Cardiac fibroblast (primary cell): ENCODE measurements at regions not wholly inside any gene's neighbourhood (a gene's known extent, or its start where the extent isn't known, plus 50 kb on each side); places are given as distances from the start of the nearest gene placed in this dataset.
A peak's percentile ranks its signal among the peaks of the same experiment; 100 is the strongest.

Experiments used
- DNase-seq, 2 donors: peaks; one replicate each; pipeline versions ENCODE4 v3.0.0 to v3.0.0-alpha.2; 2010; ENCODE audit warnings: low read depth in 2 of 2
- H3K4me3 ChIP-seq, 2 donors: replicated peaks in 1 of 2; 1 replicate in 1 of 2; 2 replicates in 1 of 2; pipeline ENCODE4 v1.5.1; 2011; ENCODE audit warnings: low read depth in 2 of 2, low read length in 2 of 2, mild to moderate bottlenecking in 2 of 2, moderate library complexity in 1 of 2
- CTCF ChIP-seq: IDR thresholded peaks from one replicate; pipeline ENCODE4 v1.5.1; 2011; ENCODE audit warnings: low read depth, mild to moderate bottlenecking, low read length, inconsistent platforms

DNA sequence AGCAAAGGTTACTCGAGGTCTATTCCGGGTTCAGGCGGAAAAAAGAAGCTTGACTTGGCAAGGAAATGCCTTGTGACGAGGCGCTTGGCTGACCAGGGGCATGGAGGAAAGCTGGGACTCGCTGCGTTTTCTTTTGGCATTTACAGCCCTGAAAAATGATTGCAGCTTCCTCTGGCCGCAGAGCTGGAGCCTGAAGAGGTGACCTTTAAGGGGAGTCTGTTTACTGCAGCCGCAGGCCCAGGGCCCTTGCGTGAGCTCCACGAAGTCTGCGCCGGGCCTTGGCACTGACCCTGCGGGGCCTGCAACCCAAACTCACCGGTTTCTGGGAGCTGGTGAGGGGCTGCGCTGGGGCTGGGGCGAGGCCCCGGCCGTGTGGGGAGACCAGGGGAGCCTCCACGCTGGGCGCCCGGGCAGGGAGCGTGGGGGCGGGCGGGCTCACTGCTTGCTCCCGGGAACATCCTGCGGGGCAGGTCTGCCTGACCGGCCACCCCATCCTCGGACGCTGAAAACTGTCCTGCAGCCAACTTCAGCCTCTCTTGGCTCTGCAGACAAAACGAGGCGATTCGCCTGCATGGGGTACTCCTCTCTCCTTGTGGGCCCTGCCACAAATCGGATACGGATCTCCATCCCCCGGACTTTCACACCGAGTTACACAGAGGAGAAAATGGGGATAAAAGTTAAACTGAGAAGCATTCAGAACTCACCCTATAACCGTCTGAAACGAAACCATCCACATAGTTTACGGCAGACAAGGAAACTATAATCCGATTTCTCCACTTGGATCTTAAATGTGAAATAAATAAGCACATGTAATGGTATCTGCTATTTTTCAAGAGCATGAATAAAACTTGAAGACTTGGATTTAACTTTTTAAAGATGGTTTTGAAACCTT lies 206.3 kb upstream of the FOXF1 start:
- no peak overlapping the region for H3K4me3 ChIP-seq
- TF ChIP-seq CTCF: no peak
- peak in 1 of 2 donors; percentile 17 for DNase-seq

GRCh38 chr16:86304868-86305267 lies 205.5 kb upstream of the FOXF1 start:
- no peak for DNase-seq
- no peak overlapping the region for H3K4me3 ChIP-seq
- TF ChIP-seq CTCF: no peak

GRCh38 chr16:86305440-86305839 lies 204.9 kb upstream of the FOXF1 start:
- no peak for TF ChIP-seq CTCF
- H3K4me3 ChIP-seq: no peak overlapping the region
- DNase-seq: no peak

DNA sequence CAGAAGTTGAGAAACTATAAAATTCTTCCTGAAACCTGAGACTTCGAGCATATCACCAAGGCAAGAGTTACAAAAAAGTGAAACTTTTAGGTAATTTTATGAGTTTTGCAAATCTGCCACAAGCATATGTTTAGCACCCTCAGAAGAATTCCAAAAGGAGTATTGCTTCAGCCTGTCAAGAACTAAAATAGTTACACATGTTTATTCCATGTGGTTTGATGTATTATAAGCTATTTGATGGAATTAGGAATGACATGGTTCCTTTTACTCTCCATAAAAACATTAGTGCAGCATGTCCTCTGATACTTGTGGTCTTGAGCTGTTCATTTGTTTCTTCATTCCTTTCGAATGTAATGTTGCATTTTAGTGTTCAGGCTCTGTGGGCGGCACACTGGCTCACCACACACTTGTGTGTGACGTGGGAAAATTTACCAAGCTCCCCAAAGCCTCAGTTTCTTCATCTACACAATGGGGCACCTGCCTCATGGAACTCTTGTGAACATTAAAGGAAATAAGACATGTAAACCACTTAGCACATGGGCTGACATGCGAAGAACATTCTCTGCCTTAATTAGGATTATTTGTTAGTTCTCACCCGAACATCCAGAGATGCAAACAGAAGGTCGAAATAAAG lies 204.2 kb upstream of the FOXF1 start:
- H3K4me3 ChIP-seq: no peak overlapping the region
- no peak for DNase-seq
- TF ChIP-seq CTCF: no peak

DNA sequence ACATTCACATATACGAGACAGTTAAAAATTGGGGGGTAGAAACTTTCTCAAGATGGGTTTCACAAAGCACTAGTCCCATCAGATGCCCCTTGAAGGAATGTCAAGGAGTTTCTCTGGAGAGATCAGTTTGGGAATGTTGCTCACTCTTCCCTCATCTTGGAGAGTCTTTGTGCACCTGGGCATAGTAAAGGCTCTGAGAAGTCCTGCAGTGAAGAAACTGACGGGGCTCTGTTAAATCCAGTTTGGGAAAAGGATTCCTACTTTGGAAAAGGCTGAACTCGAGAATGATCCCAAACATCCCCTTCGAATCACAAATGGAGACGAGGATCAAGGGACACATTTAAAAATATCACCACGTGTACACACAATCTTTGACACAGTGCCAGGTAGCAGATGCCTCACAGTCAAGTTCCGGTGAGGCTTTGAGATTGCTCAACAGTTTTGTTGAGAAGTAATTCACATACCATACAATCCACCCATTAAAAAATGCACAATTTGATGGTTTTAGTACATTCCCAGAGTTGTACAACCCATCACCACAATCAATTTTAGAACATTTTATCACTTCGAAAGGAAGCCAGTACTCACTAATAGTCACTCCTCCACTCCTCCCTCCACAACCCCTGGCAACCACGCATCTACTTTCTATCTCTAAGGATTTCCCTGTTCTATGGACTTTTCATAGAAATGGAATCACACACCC lies 203.4 kb upstream of the FOXF1 start:
- DNase-seq: peak; percentile 78 to 82
- no peak for TF ChIP-seq CTCF
- H3K4me3 ChIP-seq: no peak overlapping the region

- TF ChIP-seq CTCF: no peak
- peak; percentile 72 to 80 for DNase-seq
- H3K4me3 ChIP-seq: no peak overlapping the region
These were observed 202.8 kb upstream of the FOXF1 start for GRCh38 chr16:86307514-86307903.
